Uterus (tissue), 3 donors: ENCODE measurements at regions not wholly inside any gene's neighbourhood (a gene's known extent, or its start where the extent isn't known, plus 50 kb on each side); places are given as distances from the start of the nearest gene placed in this dataset.

Experiments
- DNase-seq, 2 donors: peaks; one replicate each; pipeline ENCODE4 v3.0.0-alpha.2; 2019 to 2020
- H3K27ac ChIP-seq, 2 donors: fragments of 200-600 bp; sonication (generic); 1 replicate in 1 of 2; 2 replicates in 1 of 2; pipeline ENCODE4 v1.5.1; 2016 to 2018
- H3K27me3 ChIP-seq, 2 donors: fragments of 200-600 bp; sonication (generic); one replicate each; pipeline ENCODE4 v1.5.1; 2018 to 2019; ENCODE audit warnings: control low read depth in 1 of 2
- H3K36me3 ChIP-seq, 2 donors: fragments of 200-600 bp; sonication (generic); one replicate each; pipeline ENCODE4 v1.5.1; 2019; ENCODE audit warnings: control low read depth in 1 of 2
- H3K4me1 ChIP-seq, 2 donors: fragments of 200-600 bp; sonication (generic); one replicate each; pipeline ENCODE4 v1.5.1; 2018 to 2019; ENCODE audit warnings: control low read depth in 1 of 2
- H3K4me3 ChIP-seq, 2 donors: fragments of 200-600 bp; sonication (generic); 1 replicate in 1 of 2; 2 replicates in 1 of 2; pipeline ENCODE4 v1.5.1; 2018 to 2019; ENCODE audit warnings: mild to moderate bottlenecking in 1 of 2
- H3K9me3 ChIP-seq, 2 donors: fragments of 200-600 bp; sonication (generic); one replicate each; pipeline ENCODE4 v1.5.1; 2019; ENCODE audit warnings: control low read depth in 1 of 2
- POLR2A ChIP-seq, 2 donors: fragments of 450-650 bp; IDR thresholded peaks; one replicate each; pipeline ENCODE4 v1.6.1; 2016; ENCODE audit warnings: antibody characterized with exemption in 2 of 2, mild to moderate bottlenecking in 1 of 2, moderate library complexity in 1 of 2
- intact Hi-C: fragments of 100-400 bp; cut with DNase I; formaldehyde crosslinking; loops from one replicate; pipeline ENCODE4 v1.15.1; 2023; ENCODE audit warnings: low total_unique reads
- TF ChIP-seq, protein P1 (sequence below), 4 experiments: fragments of 200-600 bp in 2 of 4; fragments of 450-650 bp in 2 of 4; sonication (generic) in 2 of 4; IDR thresholded peaks; one replicate each; pipeline ENCODE4 v1.5.1; 2016 to 2019; ENCODE audit warnings: antibody characterized with exemption in 4 of 4, mild to moderate bottlenecking in 2 of 4, moderate library complexity in 1 of 4
- donor health status: DM: yes; HTN: yes; CAD: no.

DNA sequence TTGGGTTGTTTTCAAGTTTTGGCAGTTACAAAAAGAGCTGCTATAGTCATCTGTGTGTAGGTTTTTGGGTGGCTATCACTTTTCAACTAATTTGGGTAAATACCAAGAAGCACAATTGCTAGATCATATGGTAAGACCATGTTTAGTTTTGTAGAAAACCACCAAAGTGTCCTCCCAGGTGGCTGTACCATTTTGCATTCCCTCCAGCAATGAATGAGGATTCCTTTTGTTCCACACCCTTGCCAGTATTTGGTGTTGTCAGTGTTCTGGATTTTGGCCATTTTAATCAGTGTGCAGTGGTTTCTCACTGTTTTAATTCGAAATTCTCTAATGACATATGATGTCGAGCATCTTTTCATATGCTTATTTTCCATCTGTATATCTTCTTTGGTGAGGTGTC is 457.5 kb upstream of the ARID1B start:
- Histone ChIP-seq H3K4me1 (no peaks in the 10 kb centered on the region), H3K9me3 (no peaks in the 10 kb centered on the region), H3K27me3 (no peaks in the 10 kb centered on the region), H3K4me3 (no peak overlapping the region), H3K27ac (no peak overlapping the region), H3K36me3 (no peaks in the 10 kb centered on the region)
- intact Hi-C loops: no loop called here
- TF ChIP-seq, protein P1, sequence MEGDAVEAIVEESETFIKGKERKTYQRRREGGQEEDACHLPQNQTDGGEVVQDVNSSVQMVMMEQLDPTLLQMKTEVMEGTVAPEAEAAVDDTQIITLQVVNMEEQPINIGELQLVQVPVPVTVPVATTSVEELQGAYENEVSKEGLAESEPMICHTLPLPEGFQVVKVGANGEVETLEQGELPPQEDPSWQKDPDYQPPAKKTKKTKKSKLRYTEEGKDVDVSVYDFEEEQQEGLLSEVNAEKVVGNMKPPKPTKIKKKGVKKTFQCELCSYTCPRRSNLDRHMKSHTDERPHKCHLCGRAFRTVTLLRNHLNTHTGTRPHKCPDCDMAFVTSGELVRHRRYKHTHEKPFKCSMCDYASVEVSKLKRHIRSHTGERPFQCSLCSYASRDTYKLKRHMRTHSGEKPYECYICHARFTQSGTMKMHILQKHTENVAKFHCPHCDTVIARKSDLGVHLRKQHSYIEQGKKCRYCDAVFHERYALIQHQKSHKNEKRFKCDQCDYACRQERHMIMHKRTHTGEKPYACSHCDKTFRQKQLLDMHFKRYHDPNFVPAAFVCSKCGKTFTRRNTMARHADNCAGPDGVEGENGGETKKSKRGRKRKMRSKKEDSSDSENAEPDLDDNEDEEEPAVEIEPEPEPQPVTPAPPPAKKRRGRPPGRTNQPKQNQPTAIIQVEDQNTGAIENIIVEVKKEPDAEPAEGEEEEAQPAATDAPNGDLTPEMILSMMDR (IDR thresholded peaks at IDR 0.05): no peak
- no peak for TF ChIP-seq POLR2A (IDR thresholded peaks at IDR 0.05)
- DNase-seq: no peak

DNA sequence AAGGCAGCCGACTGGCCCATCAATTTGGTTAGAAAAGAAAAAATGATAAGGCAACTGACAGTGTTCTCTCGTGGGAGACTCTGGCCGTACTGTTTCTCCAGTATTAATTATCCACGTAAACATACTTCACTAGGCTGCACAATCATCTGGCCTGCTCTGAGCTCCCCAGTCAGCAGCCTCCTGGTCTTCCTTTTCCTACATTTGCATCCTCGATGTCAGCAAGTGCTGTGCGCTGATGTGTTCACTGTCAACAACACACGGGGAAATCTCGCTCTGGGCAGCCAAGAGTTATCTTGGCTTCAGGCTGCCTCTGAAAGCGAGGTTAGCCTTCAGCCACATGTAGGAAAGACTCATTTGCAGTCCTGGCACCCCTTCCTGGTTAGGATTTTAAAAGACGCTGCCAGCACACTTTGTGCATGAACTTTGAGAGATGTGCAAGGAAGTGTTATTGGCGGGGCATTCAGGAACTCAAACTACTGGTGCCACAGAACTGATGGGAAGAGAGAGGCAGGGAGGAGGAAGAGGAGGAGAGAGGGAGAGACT is 460.5 kb upstream of the ARID1B start:
- Histone ChIP-seq H3K4me3 (no peak overlapping the region), H3K36me3 (no peaks in the 10 kb centered on the region), H3K27me3 (no peaks in the 10 kb centered on the region), H3K27ac (no peak overlapping the region), H3K9me3 (no peaks in the 10 kb centered on the region), H3K4me1 (no peaks in the 10 kb centered on the region)
- DNase-seq: no peak
- TF ChIP-seq POLR2A (IDR thresholded peaks at IDR 0.05): no peak
- TF ChIP-seq, protein P1 (IDR thresholded peaks at IDR 0.05): no peak
- intact Hi-C loops: no loop called here

DNA sequence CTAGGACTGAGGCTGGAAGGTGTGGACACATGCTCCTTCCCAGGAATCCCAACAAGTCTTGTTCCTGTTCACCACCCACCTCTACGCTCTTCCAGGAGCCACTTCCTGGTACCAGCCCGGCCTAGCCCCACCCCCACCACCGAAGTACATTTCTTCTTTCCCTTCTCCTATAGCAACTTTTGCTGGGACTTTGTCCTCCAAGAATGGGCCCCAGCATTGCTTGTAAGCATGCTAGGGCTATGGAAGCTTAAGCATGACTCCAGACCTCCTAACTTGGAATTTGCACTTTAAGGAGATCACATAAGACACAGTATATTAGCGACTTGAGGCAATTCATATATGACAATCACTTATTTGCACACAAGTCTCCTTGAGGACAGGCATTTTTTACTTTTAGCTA is 462.0 kb upstream of the ARID1B start:
- intact Hi-C loops: no loop called here
- Histone ChIP-seq H3K36me3 (no peaks in the 10 kb centered on the region), H3K9me3 (no peaks in the 10 kb centered on the region), H3K27me3 (no peaks in the 10 kb centered on the region), H3K4me1 (no peaks in the 10 kb centered on the region), H3K27ac (no peak overlapping the region), H3K4me3 (no peak overlapping the region)
- no peak for TF ChIP-seq POLR2A (IDR thresholded peaks at IDR 0.05)
- TF ChIP-seq, protein P1 (IDR thresholded peaks at IDR 0.05): no peak
- DNase-seq: no peak

DNA sequence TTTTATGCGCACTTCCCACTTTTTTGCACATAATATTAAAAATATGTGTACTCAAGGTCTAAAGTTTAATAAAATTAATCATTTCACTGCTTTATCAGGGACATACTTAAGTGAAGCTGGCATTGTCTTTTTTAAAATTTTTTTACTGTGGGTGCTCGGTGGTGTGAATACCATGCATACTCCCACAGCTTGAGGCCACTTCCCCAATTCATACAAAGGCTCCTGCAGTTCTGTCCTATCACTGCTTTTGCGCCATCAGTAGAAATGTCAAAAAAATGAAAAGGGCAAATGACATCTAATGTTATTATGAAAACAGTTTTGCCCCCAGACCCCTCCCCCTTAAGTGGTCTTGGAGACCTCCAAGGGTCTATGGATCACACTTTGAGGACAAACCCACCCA is 464.1 kb upstream of the ARID1B start:
- Histone ChIP-seq H3K27ac (no peak overlapping the region), H3K4me1 (no peaks in the 10 kb centered on the region), H3K36me3 (no peaks in the 10 kb centered on the region), H3K27me3 (no peaks in the 10 kb centered on the region), H3K4me3 (no peak overlapping the region), H3K9me3 (no peaks in the 10 kb centered on the region)
- TF ChIP-seq, protein P1 (IDR thresholded peaks at IDR 0.05): no peak
- TF ChIP-seq POLR2A (IDR thresholded peaks at IDR 0.05): no peak
- intact Hi-C loops: no loop called here
- DNase-seq: no peak

DNA sequence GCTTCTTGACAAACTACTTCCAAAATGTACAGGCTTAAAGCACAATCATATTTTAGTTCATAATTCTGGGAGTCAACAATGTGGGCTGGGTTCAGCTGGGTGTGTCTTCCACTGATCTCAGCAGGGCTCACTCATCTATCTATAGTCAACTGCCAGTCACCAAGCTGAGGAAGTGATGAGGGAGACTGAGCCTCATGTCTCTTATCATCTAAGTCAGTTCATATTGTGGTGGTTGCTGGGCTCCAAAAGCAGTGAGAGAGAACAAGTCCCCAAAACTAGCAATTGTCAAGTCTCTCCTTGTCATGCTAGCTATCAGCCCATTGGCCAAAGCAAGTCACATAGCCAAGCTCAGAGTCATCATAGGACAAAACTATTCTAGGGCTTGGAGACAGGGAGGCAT is 465.9 kb upstream of the ARID1B start:
- H3K27ac ChIP-seq: no peak overlapping the region
- DNase-seq: no peak
- no peak overlapping the region for H3K4me3 ChIP-seq
- intact Hi-C loops: no loop called here
- H3K36me3 ChIP-seq: no peaks in the 10 kb centered on the region
- no peaks in the 10 kb centered on the region for H3K4me1 ChIP-seq
- TF ChIP-seq, protein P1 (IDR thresholded peaks at IDR 0.05): no peak
- H3K27me3 ChIP-seq: no peaks in the 10 kb centered on the region
- H3K9me3 ChIP-seq: no peaks in the 10 kb centered on the region
